ENCODE measurements at regions not wholly inside any gene's neighbourhood (a gene's known extent, or its start where the extent isn't known, plus 50 kb on each side); places are given as distances from the start of the nearest gene placed in this dataset.

DNA sequence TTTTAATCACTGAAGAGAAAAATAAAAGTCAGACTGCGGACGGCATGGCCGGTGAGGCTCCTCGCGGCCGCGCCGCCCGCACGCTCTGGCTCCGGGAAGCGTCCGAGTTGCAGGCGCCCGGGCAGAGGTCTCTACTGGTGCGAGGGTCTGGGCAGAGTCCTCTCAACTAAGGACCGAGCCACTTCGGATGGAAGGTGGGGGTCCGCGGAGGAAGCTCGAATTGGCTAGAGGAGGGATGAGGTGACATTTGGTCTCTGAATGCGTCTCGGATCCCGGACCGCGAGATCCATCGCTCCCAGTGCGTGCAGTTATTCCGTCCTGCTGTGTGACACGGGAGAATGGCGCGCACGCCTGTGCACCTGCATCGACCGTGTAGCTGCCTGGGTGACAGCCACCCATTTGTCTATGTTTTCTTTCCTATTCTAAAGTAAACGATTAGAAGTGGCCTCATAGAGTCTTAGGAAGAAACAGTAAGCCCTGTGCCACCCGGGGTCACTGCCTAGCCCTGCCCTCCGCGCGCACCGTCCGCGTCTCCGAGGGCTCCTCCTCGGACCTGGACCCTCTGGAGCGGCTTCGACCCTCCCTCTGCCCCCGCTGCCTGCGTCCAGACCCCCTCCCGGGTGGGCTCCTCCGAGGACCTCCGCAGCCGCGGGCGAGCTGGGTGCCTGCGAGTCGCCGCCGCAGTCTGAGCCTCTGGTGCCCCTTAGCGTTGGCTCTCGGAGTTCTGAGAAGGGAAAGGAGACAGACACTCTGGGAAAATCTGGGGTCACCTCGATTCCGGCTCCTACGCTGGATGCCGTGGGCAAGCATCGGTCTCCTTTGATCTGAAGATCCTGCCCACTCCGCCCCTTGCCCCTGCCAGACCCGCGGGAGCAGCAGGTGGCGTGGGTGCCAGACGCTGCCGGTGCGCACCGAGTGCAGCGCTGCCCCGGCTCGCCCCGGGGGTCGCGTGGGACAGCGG is 347.4 kb downstream of the LIG4 start:
- no peaks in the 10 kb centered on the region for H3K9me3 ChIP-seq
- peak overlapping the region in 1 of 3 donors; percentile 12 for H3K4me3 ChIP-seq (replicated peaks in 1 of 3)
- no peak overlapping the region for H3K27ac ChIP-seq
- no peaks in the 10 kb centered on the region for H3K27me3 ChIP-seq
- no peaks in the 10 kb centered on the region for H3K36me3 ChIP-seq
- TF ChIP-seq, protein P1, sequence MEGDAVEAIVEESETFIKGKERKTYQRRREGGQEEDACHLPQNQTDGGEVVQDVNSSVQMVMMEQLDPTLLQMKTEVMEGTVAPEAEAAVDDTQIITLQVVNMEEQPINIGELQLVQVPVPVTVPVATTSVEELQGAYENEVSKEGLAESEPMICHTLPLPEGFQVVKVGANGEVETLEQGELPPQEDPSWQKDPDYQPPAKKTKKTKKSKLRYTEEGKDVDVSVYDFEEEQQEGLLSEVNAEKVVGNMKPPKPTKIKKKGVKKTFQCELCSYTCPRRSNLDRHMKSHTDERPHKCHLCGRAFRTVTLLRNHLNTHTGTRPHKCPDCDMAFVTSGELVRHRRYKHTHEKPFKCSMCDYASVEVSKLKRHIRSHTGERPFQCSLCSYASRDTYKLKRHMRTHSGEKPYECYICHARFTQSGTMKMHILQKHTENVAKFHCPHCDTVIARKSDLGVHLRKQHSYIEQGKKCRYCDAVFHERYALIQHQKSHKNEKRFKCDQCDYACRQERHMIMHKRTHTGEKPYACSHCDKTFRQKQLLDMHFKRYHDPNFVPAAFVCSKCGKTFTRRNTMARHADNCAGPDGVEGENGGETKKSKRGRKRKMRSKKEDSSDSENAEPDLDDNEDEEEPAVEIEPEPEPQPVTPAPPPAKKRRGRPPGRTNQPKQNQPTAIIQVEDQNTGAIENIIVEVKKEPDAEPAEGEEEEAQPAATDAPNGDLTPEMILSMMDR (IDR thresholded peaks at IDR 0.05), result peak in 2 of 6 experiments; percentile 22 to 25
- no peak for TF ChIP-seq POLR2A (IDR thresholded peaks at IDR 0.05)
- intact Hi-C loops (cut with DNase I), result no loop called here
- peaks cover 3 to 13% of the 10 kb centered on the region in 2 donors for H3K4me1 ChIP-seq
- WGBS, 2 donors, result 1% methylated on average over 53 to 61 of the region's 81 CpGs
- DNase-seq, result peak in 1 of 2 donors; percentile 18

DNA sequence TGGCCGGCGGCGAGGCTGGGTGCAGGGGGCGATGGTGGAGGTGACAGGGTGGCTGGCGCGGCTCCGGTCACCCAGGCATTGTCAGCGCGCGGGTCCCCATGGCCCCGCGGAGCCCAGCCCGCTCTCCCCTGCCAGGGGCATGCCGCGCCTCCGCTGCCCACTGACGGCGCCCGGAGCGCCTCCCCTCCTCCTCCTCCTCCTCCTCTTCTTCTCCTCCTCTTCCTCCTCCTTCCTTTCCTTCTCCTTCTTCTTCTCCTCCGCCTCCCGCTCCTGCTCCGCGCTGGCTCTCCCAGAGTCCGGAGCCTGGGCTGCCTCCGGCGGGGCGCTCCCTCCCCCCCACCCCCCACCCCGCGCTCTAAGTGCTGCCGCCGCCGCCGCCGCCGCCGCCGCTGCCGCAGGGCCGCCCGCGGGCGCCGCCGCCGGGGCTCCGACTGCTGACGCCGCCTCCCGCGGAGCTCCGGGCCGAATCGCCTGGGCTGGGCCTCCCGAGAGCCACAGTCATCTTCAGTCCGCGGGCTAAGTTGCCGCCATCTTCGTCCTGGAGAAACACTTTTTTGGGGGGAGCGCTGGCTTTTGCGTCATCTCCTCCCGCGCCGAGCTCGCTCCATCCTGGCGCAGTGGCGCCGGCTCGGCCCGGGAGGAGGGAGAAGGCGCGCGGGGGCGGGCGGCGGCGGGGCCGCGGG is 348.3 kb downstream of the LIG4 start:
- TF ChIP-seq, protein P1 (IDR thresholded peaks at IDR 0.05), result no peak
- no peak for DNase-seq
- Histone ChIP-seq H3K4me1 (peaks cover 3 to 13% of the 10 kb centered on the region in 2 donors), H3K4me3 (replicated peaks in 1 of 3) (no peak overlapping the region), H3K9me3 (no peaks in the 10 kb centered on the region), H3K27ac (no peak overlapping the region), H3K36me3 (no peaks in the 10 kb centered on the region), H3K27me3 (no peaks in the 10 kb centered on the region)
- 2% methylated on average over 45 to 59 of the region's 79 CpGs for WGBS, 2 donors
- intact Hi-C loops (cut with DNase I), result no loop called here

DNA sequence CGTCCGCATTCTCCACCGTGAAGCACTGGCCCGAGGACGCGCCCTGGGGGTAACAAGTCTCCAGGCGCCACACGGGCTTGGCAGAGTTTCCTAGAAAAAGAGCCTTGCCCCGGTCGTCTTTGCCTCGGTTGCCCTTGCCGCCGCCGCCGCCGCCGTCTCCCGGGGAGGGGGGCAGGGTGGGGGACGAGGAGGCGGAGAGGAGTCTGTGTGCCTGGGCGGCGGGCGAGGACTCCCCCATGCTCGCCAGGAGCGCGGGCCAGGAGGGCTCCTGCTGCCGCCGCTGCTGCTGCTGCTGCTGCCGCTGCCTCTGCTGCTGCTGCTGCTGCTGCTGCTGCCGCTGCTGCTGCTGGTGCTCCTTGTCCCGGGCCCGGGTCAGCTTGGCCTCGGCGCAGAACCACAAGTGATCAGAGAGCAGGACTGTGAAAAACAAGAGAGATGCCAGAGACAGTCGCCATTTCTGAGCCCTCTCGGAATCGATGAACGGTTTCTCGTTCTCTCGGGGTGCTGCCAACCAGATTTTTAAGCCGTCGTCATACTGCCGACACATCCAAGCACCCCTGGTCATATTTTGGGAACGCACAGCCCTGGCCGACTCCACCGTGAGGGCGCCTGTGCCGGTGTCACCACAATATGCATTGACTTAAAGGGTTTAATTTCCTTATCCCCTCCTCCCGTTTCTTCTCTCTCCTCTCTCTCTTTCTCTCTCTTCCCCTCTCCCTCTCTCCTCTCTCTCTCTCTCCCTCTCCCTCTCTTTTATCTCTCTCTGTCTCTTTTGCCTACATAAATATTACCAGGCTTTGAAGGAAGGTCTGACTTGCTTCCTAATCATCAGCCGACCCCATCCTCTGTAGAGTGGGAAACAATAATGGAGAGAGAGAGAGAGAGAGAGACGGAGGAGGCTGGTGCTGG is 349.1 kb downstream of the LIG4 start:
- DNase-seq, result peak; percentile 25 to 28
- no peaks in the 10 kb centered on the region for H3K36me3 ChIP-seq
- intact Hi-C loops (cut with DNase I), result no loop called here
- TF ChIP-seq POLR2A (IDR thresholded peaks at IDR 0.05), result no peak
- TF ChIP-seq, protein P1 (IDR thresholded peaks at IDR 0.05), result no peak
- peaks cover 3 to 13% of the 10 kb centered on the region in 2 donors for H3K4me1 ChIP-seq
- no peaks in the 10 kb centered on the region for H3K9me3 ChIP-seq
- H3K27ac ChIP-seq, result no peak overlapping the region
- peak overlapping the region in 1 of 3 donors; percentile 12 for H3K4me3 ChIP-seq (replicated peaks in 1 of 3)
- WGBS, 2 donors, result 2% methylated on average over 16 to 30 of the region's 51 CpGs
- H3K27me3 ChIP-seq, result no peaks in the 10 kb centered on the region

DNA sequence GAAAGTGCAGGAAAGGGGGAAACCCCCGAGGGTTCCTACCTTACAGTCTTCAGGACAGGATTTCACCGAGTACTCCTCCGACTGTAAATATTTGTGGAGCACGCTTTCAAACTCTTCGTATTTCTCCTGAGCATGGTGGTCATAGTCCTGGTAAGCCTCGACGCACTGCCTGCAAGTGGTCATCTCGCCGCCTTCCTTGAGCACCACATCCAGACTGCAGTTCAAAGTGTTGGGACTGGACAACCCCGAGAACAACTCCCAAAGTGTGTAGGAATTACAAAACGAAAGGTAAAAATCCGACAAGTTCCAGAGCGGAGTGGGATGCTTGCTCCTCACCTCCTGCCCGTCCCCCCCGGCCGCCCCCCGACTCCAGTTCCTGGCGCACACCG is 349.7 kb downstream of the LIG4 start:
- no peaks in the 10 kb centered on the region for H3K9me3 ChIP-seq
- no peak for DNase-seq
- peaks cover 3 to 13% of the 10 kb centered on the region in 2 donors for H3K4me1 ChIP-seq
- WGBS, 2 donors, result 7 to 14% methylated on average over 12 to 19 of the region's 19 CpGs
- TF ChIP-seq, protein P1 (IDR thresholded peaks at IDR 0.05), result no peak
- no peak for TF ChIP-seq POLR2A (IDR thresholded peaks at IDR 0.05)
- intact Hi-C loops (cut with DNase I), result no loop called here
- H3K36me3 ChIP-seq, result no peaks in the 10 kb centered on the region
- no peak overlapping the region for H3K27ac ChIP-seq
- H3K27me3 ChIP-seq, result no peaks in the 10 kb centered on the region
- peak overlapping the region in 1 of 3 donors; percentile 12 for H3K4me3 ChIP-seq (replicated peaks in 1 of 3)

All from thyroid gland (tissue), 4 donors.